HG02588 (cell line): ENCODE measurements at regions not wholly inside any gene's neighbourhood (a gene's known extent, or its start where the extent isn't known, plus 50 kb on each side); places are given as distances from the start of the nearest gene placed in this dataset.
"Not testable (repeated sequence)": the region's sequence is repeated elsewhere in the genome, so short reads cannot be mapped to it uniquely, and the experiment has no call there.

Source experiments
- ATAC-seq: cut with Tn5 transposase; IDR thresholded peaks from one replicate; pipeline ENCODE4 v1.9.1; 2021; ENCODE audit warnings: mild to moderate bottlenecking, moderate library complexity; ENCODE audit not compliant: unreplicated experiment

GRCh38 chr14:46147452-46147851 is 504.1 kb downstream of the RPL10L start:
- ATAC-seq: no peak

- ATAC-seq: no peak
These were observed 504.6 kb downstream of the RPL10L start for GRCh38 chr14:46147024-46147423.

- no peak for ATAC-seq
These were observed 511.1 kb downstream of the RPL10L start for GRCh38 chr14:46140445-46140844.

- ATAC-seq: no peak
These were observed 511.9 kb downstream of the RPL10L start for GRCh38 chr14:46139649-46140048.

GRCh38 chr14:46137786-46138185 is 513.8 kb downstream of the RPL10L start:
- no peak for ATAC-seq

- ATAC-seq: no peak
These were observed 515.1 kb downstream of the RPL10L start for GRCh38 chr14:46136456-46136855.

GRCh38 chr14:46108228-46108627 is 543.4 kb downstream of the RPL10L start:
- ATAC-seq: no peak

GRCh38 chr14:46100901-46101300 is 550.7 kb downstream of the RPL10L start:
- not testable (repeated sequence) for ATAC-seq

GRCh38 chr14:46091819-46092218 is 559.8 kb downstream of the RPL10L start:
- no peak for ATAC-seq

- ATAC-seq: no peak
These were observed 564.0 kb downstream of the RPL10L start for GRCh38 chr14:46087604-46088003.

GRCh38 chr14:46074061-46074460 is 577.5 kb downstream of the RPL10L start:
- ATAC-seq: no peak

- ATAC-seq: no peak
These were observed 587.7 kb downstream of the RPL10L start for GRCh38 chr14:46063872-46064271.

- no peak for ATAC-seq
These were observed 592.5 kb downstream of the RPL10L start for GRCh38 chr14:46058964-46059563.

- no peak for ATAC-seq
These were observed 593.8 kb downstream of the RPL10L start for GRCh38 chr14:46057799-46058198.

- ATAC-seq: no peak
These were observed 597.1 kb downstream of the RPL10L start for GRCh38 chr14:46054526-46054925.

GRCh38 chr14:46053221-46053620 is 598.4 kb downstream of the RPL10L start:
- no peak for ATAC-seq

- ATAC-seq: no peak
These were observed 599.8 kb downstream of the RPL10L start for GRCh38 chr14:46051796-46052195.

GRCh38 chr14:46048127-46048526 is 603.5 kb downstream of the RPL10L start:
- no peak for ATAC-seq

GRCh38 chr14:46036099-46036498 is 615.5 kb downstream of the RPL10L start:
- no peak for ATAC-seq

- ATAC-seq: no peak
These were observed 617.3 kb downstream of the RPL10L start for GRCh38 chr14:46034305-46034704.

GRCh38 chr14:46018846-46019420 is 632.6 kb downstream of the RPL10L start:
- no peak for ATAC-seq

- ATAC-seq: no peak
These were observed 643.2 kb downstream of the RPL10L start for GRCh38 chr14:46008348-46008747.

- ATAC-seq: no peak
These were observed 653.0 kb downstream of the RPL10L start for GRCh38 chr14:45998554-45998953.
